GM21381 (cell line): ENCODE measurements at regions not wholly inside any gene's neighbourhood (a gene's known extent, or its start where the extent isn't known, plus 50 kb on each side); places are given as distances from the start of the nearest gene placed in this dataset.

ENCODE experiments used
- ATAC-seq: cut with Tn5 transposase; IDR thresholded peaks from one replicate; pipeline ENCODE4 v1.9.1; 2021; ENCODE audit warnings: mild to moderate bottlenecking, moderate library complexity; ENCODE audit not compliant: unreplicated experiment

DNA sequence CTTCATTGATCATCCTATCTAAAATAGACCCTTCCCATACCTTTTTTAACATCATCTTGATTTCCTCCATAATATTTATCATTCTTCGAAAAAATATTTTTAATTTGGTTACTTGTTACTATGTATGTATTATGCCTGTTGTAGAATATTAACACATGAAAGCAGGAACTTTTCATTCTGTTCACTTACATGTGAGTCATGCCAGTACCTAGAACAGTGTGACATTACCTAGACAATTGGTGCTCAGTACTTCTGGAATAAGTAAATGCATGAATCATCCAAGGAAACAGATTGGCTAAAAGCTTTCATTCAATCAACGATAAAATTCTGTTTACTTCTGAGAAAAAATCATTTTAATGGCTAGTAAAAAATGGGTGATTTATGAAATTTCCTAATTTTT is 76.4 kb downstream of the CXXC4 start:
- no peak for ATAC-seq

- no peak for ATAC-seq
These were observed 77.3 kb downstream of the CXXC4 start for GRCh38 chr4:104417357-104417882.

DNA sequence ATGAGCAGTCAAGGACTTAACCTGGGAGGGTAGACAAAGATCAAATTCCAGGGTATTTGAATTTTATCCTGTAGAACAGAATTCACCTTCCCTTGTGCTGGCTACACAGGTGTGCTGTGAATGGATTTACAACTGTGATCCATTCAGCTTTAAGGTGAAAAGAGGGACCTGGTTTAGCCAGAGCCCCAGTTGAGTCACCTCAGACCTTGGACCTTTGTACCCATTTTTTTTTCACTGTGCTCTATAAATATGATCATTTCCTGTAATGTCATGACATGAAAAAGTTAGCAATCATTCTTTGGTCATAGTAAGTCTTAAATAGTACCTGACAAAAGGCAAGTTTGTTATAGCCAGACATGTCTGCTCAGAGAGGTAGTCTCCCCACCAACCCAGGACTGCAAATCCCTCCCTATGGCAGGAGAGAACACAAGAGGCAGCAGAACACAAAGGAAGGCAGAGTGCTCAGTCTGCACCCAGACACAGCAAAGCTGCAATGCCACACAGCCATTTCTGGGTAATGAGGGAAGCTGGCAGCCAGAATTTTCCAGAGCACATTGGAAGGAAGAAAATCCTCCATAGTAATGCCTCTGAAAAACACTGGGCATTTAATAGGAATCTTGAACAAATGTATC is 77.9 kb downstream of the CXXC4 start:
- no peak for ATAC-seq

GRCh38 chr4:104413487-104413886 is 81.2 kb downstream of the CXXC4 start:
- no peak for ATAC-seq

- no peak for ATAC-seq
These were observed 82.3 kb downstream of the CXXC4 start for GRCh38 chr4:104412344-104412743.

DNA sequence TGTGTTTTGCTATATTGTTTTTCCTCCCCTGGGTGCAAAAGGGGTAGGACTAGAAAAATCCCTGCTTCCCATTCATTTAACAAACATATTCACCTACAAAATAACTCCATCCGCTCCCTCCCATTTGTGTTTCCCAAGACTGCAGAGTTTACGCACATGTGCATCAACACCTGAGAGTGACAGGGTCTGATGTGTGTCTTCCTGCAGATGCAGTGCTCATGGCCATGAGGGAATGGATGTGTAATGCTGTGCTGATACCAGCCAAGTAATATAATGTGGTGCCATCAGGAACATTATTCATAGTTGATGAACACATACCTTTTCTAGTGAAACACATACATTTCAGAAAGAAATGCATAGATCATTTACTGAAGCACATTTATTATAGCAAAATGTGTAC is 83.2 kb downstream of the CXXC4 start:
- no peak for ATAC-seq

DNA sequence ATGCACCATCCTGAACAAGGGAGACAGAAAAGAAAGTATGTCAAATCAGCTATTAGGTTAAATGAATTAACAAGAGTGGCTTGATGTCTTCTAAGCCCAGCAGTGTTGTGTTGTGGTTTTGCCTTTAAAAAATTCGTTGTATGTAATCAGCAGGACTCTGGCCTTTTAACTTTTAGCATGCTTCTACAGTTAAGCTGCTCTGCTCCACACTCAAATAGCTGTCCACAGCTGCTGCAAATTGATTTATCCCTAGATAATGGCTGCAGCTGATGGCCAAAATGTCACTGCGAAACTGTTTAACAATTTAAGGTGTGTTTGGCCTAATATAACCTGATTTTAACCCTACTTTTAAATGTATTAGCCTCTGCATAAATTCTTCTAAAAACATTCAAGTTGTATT is 85.8 kb downstream of the CXXC4 start:
- no peak for ATAC-seq

DNA sequence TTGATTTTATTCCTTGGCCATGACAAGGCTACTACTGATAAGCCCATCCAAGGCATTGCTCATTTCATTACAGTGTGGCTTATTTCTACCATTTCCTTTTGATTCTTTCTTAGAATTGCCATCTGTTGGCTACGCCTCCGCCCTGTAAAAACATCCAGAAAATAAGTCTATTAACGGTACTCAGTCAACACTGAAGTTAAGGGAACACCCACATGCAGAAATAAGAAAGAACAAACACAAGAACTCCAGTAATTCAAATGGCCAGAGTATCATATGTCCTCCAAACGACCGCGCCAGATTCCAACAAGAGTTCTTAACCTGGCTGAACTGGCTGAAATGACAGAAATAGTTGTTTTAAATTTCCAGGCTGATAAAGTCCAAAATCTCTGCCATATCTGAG is 90.3 kb downstream of the CXXC4 start:
- no peak for ATAC-seq

DNA sequence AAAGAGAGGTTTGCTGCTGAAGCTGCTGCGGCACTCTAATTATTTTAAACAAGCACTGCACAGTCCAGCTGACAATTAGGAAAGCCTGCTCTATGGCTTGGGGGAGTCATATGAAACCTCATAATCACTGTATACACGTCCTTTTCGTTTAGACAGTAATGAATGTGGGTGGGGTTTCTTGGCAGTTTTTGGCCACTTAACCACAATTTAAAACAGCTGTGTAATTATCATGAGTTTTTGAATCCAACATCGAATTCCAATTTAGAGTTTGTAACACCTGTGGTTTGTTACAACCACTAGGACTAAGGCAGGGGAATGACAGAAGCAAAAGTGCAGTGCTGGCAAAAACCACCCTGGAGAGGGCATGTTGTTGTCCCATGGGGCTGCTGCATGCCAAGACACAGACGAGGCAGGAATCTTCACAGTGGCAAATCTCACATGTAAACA is 99.5 kb downstream of the CXXC4 start:
- no peak for ATAC-seq

- ATAC-seq, result no peak
These were observed 100.1 kb downstream of the CXXC4 start for GRCh38 chr4:104394406-104395167.

GRCh38 chr4:104393655-104394324 is 100.9 kb downstream of the CXXC4 start:
- no peak for ATAC-seq

DNA sequence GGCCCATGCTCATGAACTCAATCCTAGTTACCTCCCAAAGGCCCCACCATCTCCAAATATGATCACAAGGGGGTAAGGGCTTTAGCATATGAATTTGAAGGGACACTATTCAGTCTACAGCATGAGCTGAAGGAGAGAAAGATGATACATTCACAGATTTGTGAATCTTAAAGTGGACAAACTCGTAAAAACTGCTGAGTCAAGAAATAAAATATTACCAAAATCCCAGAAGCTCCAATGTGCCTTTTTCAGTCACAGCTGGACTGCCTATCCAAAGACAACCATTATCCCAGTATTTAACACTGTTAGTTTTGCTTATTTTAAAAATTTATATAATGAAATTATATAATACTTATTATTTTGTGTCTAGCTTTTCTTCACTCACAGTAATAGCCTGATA is 109.0 kb downstream of the CXXC4 start:
- no peak for ATAC-seq

DNA sequence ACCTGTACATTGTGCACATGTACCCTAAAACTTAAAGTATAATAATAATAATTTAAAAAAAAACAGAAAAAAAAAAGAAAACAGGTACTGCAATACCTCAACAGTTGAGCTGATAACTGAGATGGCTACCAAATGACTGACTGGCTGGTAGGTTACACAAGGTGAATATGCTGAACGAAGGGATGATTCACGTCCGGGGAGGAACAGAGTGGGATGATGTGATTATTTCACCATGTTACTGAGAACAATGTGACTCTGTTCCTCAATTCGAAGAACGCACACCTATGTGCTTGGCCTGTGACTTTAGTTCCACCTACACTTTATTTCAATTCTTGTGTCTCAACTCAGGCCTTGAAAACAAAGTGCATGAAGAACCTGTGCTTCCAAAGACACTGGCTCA is 111.7 kb downstream of the CXXC4 start:
- ATAC-seq, result no peak

GRCh38 chr4:104381729-104382128 is 113.0 kb downstream of the CXXC4 start:
- ATAC-seq, result no peak

DNA sequence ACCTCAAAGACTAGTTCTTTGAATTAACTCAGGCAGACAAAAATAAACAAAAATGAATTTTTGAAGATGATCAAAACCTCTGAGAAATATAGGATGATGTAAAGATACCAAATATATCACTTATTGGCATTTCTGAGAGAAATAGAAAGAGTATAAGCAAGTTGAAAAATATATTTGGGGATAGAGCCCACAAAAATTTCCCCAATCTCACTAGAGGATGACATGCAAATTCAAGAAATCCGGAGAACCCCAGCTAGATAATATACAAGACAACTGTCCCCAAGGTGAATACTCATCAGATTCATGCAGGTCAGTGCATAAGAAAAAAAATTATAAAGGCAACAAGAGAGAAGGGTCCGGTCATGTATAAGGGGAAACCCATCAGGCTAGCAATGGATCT is 129.1 kb downstream of the CXXC4 start:
- no peak for ATAC-seq

DNA sequence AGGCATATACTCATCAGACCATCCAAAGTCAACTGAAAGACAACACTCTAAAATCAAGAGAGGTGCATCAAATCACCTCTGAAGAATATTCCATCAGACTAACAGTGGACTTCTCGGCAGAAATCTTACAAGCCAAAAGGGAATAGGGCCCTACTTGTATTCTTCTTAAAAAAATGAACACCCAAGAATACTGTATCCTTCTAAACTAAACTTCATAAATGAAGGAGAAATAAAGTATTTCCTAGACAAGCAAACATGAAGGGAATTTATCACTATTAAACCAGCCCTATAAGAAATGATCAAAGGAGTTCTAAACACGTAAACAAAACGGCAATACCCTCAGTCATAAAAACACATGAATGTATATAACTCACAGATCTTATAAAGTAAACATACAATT is 141.2 kb downstream of the CXXC4 start:
- no peak for ATAC-seq

DNA sequence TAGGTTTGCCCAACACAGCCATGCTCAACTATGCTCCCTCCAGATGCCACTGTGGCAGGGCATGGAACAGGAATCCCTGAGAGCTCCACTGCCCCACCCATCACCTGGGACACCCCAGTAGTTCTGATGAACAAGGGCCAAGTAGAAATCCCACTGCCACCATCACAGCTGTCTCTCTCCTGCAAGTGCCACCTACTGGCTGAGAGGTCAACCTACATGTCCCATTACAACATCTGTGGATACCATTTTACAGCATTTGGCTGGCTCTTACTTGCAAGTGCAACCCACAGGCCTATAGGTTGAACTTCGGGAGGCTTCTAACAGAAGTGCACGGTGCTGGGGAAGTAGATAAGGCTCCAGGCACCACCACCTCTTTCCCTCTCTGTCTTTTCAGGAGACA is 142.5 kb downstream of the CXXC4 start:
- no peak for ATAC-seq

- no peak for ATAC-seq
These were observed 143.0 kb downstream of the CXXC4 start for GRCh38 chr4:104351706-104352105.

GRCh38 chr4:104345598-104346242 is 149.0 kb downstream of the CXXC4 start:
- no peak for ATAC-seq

DNA sequence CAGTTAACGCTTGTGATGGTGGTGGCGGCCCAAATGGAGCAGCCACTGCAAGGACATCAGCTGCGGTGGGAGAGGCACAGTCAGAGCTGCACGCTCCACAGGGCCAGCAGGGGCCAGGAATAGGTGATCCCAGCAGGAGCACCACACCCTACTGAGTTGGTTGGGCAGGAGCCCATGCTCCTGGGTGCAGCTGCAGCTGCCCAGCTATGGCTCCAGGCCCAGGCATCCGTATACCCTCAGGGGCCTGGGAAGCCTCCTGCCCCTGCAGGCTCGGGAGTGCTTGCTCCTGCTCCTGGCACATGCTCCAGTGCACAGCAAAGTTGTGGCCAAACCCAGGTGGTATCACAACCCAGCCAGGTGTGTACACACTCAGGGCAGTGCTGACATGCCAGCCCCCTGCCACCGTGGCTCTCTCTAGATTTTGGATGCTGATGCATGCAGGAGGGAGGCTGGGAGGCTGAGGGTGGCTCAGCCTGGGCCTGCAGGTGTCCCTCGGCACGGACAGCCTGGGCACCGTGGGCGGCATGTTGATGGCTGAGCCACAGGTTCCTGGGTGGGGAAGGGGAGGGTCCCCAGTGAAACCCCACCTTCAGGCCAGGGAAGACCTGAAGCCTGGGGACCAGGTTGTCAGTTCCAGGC is 150.2 kb downstream of the CXXC4 start:
- no peak for ATAC-seq

- ATAC-seq, result no peak
These were observed 160.3 kb downstream of the CXXC4 start for GRCh38 chr4:104334410-104334809.
